ENCODE measurements at regions not wholly inside any gene's neighbourhood (a gene's known extent, or its start where the extent isn't known, plus 50 kb on each side); places are given as distances from the start of the nearest gene placed in this dataset.
"Not testable (repeated sequence)": the region's sequence is repeated elsewhere in the genome, so short reads cannot be mapped to it uniquely, and the experiment has no call there.

- Mint-ChIP-seq H3K4me1 (ENCODE audit: unreplicated experiment) (no peaks in the 10 kb centered on the region), H3K27ac (no peak overlapping the region), H3K27me3 (no peaks in the 10 kb centered on the region), H3K36me3 (no peaks in the 10 kb centered on the region), H3K4me3 (no peak overlapping the region), H3K9me3 (no peaks in the 10 kb centered on the region)
- no peak for DNase-seq (ENCODE audit: extremely low spot score, unreplicated experiment)
- no peak for TF ChIP-seq CTCF (conservative IDR thresholded peaks at IDR 0.05)
Measured at GRCh38 chr3:6315906-6316305, 545.0 kb upstream of the GRM7 start.

DNA sequence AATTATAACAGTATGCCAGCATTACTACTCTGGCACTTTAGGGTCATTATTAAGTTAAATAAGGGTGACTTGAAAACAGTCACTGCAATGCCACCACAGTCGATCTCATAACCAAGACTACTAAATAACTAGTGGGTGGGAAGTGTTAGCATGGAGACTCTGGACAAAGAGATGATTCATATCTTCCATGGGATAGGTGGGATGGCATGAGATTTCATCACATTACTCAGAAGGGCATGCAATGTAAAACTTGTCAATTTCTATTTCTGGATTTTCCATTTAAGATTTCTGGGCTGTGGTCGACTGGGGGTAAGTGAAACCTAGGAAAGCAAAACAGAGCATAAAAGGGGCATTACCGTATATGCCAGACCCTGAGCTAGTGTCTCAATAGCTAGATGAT is 538.9 kb upstream of the GRM7 start:
- Mint-ChIP-seq H3K4me1 (ENCODE audit: unreplicated experiment) (no peaks in the 10 kb centered on the region), H3K27me3 (no peaks in the 10 kb centered on the region), H3K27ac (no peak overlapping the region), H3K4me3 (no peak overlapping the region), H3K9me3 (no peaks in the 10 kb centered on the region), H3K36me3 (no peaks in the 10 kb centered on the region)
- DNase-seq (ENCODE audit: extremely low spot score, unreplicated experiment) = no peak
- no peak for TF ChIP-seq CTCF (conservative IDR thresholded peaks at IDR 0.05)

- Mint-ChIP-seq H3K27ac (no peak overlapping the region), H3K9me3 (no peaks in the 10 kb centered on the region), H3K36me3 (no peaks in the 10 kb centered on the region), H3K4me1 (ENCODE audit: unreplicated experiment) (peaks cover 4% of the 10 kb centered on the region), H3K27me3 (no peaks in the 10 kb centered on the region), H3K4me3 (no peak overlapping the region)
- TF ChIP-seq CTCF (conservative IDR thresholded peaks at IDR 0.05) = no peak
- no peak for DNase-seq (ENCODE audit: extremely low spot score, unreplicated experiment)
Measured at GRCh38 chr3:6326771-6327170, 534.1 kb upstream of the GRM7 start.

DNA sequence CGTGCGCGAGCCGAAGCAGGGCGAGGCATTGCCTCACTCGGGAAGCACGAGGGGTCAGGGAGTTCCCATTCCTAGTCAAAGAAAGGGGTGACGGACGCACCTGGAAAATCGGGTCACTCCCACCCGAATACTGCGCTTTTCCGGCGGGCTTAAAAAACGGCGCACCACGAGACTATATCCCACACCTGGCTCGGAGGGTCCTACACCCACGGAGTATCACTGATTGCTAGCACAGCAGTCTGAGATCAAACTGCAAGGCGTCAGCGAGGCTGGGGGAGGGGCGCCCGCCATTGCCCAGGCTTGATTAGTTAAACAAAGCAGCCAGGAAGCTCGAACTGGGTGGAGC is 520.0 kb upstream of the GRM7 start:
- H3K27ac Mint-ChIP-seq; H3K4me1 Mint-ChIP-seq (ENCODE audit: unreplicated experiment); DNase-seq (ENCODE audit: extremely low spot score, unreplicated experiment); H3K36me3 Mint-ChIP-seq; H3K9me3 Mint-ChIP-seq; H3K27me3 Mint-ChIP-seq; H3K4me3 Mint-ChIP-seq: not testable (repeated sequence)

DNA sequence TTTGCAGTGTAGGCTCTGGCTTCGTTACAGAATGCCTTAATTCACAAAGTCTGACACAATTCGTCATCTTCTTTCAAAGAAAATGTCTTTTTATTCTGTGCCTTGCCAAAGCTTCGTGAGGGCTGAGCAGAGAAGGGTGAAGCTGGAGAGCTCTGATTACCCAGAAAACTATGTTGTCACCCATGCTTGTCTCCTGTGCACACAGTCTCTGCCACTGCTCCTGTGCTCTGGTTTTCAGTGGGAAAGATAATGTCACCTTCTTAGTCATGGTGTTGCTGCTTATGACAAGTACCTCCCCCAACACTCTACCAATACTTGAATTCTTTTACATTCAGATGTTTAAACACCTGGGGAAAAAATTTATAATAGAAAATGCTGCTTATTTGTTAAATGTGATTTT is 509.2 kb upstream of the GRM7 start:
- no peak for DNase-seq (ENCODE audit: extremely low spot score, unreplicated experiment)
- no peak for TF ChIP-seq CTCF (conservative IDR thresholded peaks at IDR 0.05)
- no peaks in the 10 kb centered on the region for H3K36me3 Mint-ChIP-seq
- no peak overlapping the region for H3K27ac Mint-ChIP-seq
- no peak overlapping the region for H3K4me3 Mint-ChIP-seq
- H3K27me3 Mint-ChIP-seq = no peaks in the 10 kb centered on the region
- peaks cover 4% of the 10 kb centered on the region for H3K4me1 Mint-ChIP-seq (ENCODE audit: unreplicated experiment)
- no peaks in the 10 kb centered on the region for H3K9me3 Mint-ChIP-seq

DNA sequence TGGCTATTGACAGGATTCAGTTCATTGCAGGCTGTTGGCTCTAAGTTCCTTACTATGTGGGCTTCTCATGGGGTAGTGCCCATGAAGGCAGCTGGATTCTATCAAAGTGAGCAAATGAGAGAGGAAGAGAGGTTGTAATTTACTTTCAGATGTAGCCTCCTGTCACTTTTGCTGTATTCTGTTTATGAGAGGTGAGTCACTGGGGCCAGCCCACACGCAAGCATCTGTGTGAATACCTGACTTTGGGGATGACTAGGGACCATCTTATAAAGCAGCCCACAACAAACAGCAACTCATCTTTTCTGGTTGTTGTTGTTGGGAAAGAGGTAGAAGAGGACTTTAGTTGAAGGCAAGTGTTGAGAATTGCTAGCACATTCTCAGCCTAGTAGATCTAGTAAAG is 506.3 kb upstream of the GRM7 start:
- TF ChIP-seq CTCF (conservative IDR thresholded peaks at IDR 0.05) = no peak
- Mint-ChIP-seq H3K27ac (no peak overlapping the region), H3K4me1 (ENCODE audit: unreplicated experiment) (peaks cover 4% of the 10 kb centered on the region)

More for the DNA sequence above, 506.3 kb upstream of the GRM7 start:
- DNase-seq (ENCODE audit: extremely low spot score, unreplicated experiment) = no peak
- Mint-ChIP-seq H3K9me3 (no peaks in the 10 kb centered on the region), H3K36me3 (no peaks in the 10 kb centered on the region), H3K27me3 (no peaks in the 10 kb centered on the region), H3K4me3 (no peak overlapping the region)
